C4-2B (cell line): ENCODE measurements at regions not wholly inside any gene's neighbourhood (a gene's known extent, or its start where the extent isn't known, plus 50 kb on each side); places are given as distances from the start of the nearest gene placed in this dataset.

ENCODE experiments used
- CTCF ChIP-seq: fragments of 450-650 bp; conservative IDR thresholded peaks from 2 replicates; pipeline ENCODE4 v1.5.1; 2017; ENCODE audit warnings: mild to moderate bottlenecking
- ZFX ChIP-seq: fragments of 450-650 bp; IDR thresholded peaks from 2 replicates; pipeline ENCODE4 v1.6.1; 2017

GRCh38 chr4:8709729-8710360 is 117.3 kb downstream of the CPZ start:
- TF ChIP-seq CTCF (no peak), ZFX (no peak)
